HG03469 (cell line): ENCODE measurements at regions not wholly inside any gene's neighbourhood (a gene's known extent, or its start where the extent isn't known, plus 50 kb on each side); places are given as distances from the start of the nearest gene placed in this dataset.
"Not testable (repeated sequence)": the region's sequence is repeated elsewhere in the genome, so short reads cannot be mapped to it uniquely, and the experiment has no call there.

ENCODE experiments used
- ATAC-seq: cut with Tn5 transposase; IDR thresholded peaks from one replicate; pipeline ENCODE4 v1.9.1; 2021; ENCODE audit warnings: mild to moderate bottlenecking, moderate library complexity, moderate number of reproducible peaks; ENCODE audit not compliant: unreplicated experiment

- no peak for ATAC-seq
These were observed 51.9 kb upstream of the LRRK2 start for GRCh38 chr12:40172879-40173278.

GRCh38 chr12:40171501-40171900 is 53.3 kb upstream of the LRRK2 start:
- no peak for ATAC-seq

- no peak for ATAC-seq
These were observed 53.7 kb upstream of the LRRK2 start for GRCh38 chr12:40171066-40171465.

DNA sequence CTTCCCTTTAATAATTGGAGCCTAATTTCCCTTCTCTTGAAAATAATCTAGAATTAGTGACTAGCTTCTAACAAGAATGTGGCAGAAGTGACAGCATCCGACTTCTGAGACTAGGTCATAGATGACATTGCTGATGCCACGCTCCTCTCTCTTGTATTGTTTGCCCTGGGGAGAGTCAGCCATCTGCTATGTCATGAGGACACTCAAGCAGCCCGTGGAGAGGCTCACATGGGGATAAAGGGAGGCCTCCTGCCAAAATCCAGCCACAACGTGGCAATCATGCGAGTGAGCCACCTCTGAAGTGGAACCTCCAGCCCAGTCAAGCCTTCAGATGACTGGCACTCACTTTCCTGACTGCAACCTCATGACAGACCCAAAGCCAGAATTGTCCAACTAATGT is 54.2 kb upstream of the LRRK2 start:
- ATAC-seq = no peak

GRCh38 chr12:40168868-40169267 is 55.9 kb upstream of the LRRK2 start:
- ATAC-seq = peak; percentile 93

DNA sequence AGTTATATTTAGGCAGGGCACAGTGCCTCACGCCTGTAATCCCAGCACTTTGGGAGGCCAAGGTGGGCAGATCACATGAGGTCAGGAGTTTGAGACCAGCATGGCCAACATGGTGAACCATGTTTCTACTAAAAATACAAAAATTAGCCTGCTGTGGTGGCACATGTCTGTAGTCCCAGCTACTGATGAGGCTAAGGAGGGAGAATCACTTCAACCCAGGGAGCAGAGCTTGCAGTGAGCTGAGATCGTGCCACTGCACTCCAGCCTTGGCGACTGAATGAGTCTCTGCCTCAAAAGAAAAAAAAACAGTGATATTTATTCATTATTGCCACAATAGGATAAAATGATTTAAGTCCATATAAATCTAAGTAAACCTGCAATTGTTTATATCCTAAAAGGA is 56.4 kb upstream of the LRRK2 start:
- ATAC-seq = not testable (repeated sequence)

DNA sequence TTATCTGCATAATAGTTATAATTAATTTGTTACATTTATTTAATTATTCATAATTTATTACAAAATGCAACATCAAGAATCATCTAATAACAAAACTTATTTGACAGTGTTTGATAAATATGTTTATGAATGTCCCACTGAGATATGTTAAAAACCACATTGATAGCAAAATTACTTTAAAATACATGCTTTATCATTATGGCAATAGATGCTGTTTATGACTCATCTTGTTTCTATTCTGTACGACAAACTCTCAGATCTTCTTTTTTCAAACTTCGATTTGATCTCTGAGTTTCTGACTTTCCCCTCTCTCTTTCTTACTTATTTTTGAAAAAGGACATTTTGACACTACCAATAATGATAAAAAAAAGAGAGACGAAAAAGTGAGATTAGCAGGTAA is 56.8 kb upstream of the LRRK2 start:
- peak; percentile 40 for ATAC-seq

DNA sequence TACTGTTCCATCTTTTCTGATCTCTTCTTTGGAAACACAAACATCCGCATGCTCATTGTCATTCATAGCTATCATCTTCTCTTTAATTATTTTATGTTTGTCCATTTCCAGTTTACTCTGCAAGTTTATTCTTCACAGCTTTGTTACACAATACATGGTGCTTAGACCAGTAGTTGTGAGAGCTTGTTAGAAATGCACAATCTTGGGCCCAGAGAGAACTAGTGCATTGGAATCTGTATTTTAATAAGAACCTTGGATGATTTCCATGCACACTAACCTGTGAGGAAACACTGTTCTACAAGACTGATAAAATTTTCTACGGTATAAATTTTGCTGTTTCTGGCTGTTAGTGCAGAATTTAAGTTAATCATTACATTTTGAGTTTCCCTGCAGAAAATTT is 59.3 kb upstream of the SLC2A13 start:
- no peak for ATAC-seq

DNA sequence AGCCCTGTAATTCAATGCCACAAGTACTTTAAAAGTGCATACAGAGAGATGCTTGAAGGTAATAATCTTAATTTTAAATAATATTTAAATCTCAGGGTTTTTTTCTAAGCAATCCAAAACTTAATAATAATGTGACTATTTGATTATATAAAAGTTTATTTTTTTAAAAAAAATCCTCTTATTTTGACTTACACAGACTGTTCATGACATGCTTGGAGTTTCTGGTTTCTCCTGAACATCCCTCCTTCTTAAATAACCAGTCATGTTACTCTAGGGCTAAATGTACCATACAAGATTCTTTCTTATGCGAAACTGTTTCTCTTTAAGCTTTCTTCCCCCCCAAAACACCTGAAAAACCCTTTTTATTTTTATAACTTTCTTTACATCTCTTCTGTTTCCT is 58.2 kb upstream of the SLC2A13 start:
- ATAC-seq = no peak

- ATAC-seq = no peak
These were observed 56.2 kb upstream of the SLC2A13 start for GRCh38 chr12:40162033-40162432.

DNA sequence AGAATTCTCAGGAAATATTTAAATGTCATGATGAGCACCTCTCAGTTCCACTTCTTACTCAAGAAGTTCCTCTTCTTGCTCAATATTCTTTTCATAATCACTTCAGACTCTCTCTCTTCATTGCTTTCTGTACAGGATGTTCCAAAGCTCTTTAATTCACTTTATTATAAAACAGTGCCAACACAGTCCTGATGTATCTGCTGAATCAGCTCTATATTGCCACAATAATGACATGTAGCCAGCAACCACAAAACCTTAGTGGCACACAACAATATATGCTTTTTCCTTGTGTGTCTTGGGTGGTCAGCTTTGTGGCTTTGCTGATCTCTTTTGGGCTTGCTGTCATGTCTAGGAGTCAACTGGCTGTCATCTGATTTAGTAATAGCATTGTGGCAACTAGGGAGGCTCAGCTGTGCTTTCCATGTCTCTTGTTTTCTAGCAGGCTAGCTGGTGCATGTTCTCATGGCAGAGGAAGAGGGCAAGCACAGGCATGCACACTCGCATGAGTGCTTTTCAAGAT is 52.8 kb upstream of the SLC2A13 start:
- ATAC-seq = peak; percentile 45

- ATAC-seq = no peak
These were observed 51.5 kb upstream of the SLC2A13 start for GRCh38 chr12:40157336-40157735.

DNA sequence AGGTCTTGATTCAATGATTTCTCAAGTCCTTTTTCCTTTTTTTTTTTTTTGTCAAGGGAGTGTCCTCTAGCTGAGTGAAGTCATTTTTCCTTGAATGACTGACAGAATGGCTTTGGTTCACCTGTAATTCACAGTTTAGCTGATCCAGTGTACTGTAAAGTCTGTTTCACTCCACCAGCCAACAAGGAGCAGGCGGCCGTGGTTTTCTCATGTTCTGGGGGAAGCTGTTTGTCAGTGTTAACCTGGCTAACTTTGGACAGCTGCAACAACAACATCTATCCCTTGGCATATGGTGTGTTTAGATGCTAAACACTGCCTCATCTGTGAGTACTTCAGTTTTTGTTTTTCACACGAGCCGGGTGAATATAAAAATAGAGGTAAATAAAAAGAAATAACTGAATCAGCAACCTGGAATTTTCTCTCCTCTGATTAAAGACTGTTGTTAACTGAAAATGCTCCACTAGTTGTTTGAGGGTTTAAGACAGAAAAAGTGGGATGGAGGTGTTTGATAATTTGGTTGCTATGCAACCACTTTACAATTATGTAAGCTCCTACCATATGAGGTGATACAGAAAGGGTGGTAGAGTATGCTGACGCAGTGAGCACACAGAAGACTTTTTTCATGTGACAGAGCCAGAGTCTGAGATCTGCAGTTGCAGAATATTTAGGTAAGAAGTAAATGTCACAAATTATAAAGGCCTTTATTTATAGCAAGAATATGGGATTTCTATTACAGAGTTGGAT is 50.3 kb upstream of the SLC2A13 start:
- ATAC-seq = no peak
